Vagina (tissue), 2 donors: ENCODE measurements at regions not wholly inside any gene's neighbourhood (a gene's known extent, or its start where the extent isn't known, plus 50 kb on each side); places are given as distances from the start of the nearest gene placed in this dataset.
"Not testable (repeated sequence)": the region's sequence is repeated elsewhere in the genome, so short reads cannot be mapped to it uniquely, and the experiment has no call there.

ENCODE experiments used
- DNase-seq, 2 donors: peaks; one replicate each; pipeline ENCODE4 v3.0.0-alpha.2; 2017; ENCODE audit errors: extremely low spot score in 2 of 2
- H3K27ac ChIP-seq: fragments of 200-600 bp; sonication (generic); one replicate; pipeline ENCODE4 v1.5.1; 2019
- H3K27me3 ChIP-seq: fragments of 200-600 bp; sonication (generic); one replicate; pipeline ENCODE4 v1.5.1; 2019
- H3K36me3 ChIP-seq, 2 donors: fragments of 200-600 bp; sonication (generic); one replicate each; pipeline ENCODE4 v1.5.1; 2017 to 2019
- H3K4me1 ChIP-seq: fragments of 200-600 bp; sonication (generic); one replicate; pipeline ENCODE4 v1.5.1; 2019
- H3K4me3 ChIP-seq, 2 donors: fragments of 200-600 bp; sonication (generic); 1 replicate in 1 of 2; 2 replicates in 1 of 2; pipeline ENCODE4 v1.5.1; 2016 to 2019
- H3K9me3 ChIP-seq: fragments of 200-600 bp; sonication (generic); one replicate; pipeline ENCODE4 v1.5.1; 2019
- CTCF ChIP-seq, 3 experiments: fragments of 450-650 bp in 2 of 3; fragments of 200-600 bp in 1 of 3; sonication (generic) in 1 of 3; IDR thresholded peaks; one replicate each; pipeline ENCODE4 v1.5.1; 2017 to 2019; ENCODE audit warnings: antibody characterized with exemption in 3 of 3, mild to moderate bottlenecking in 2 of 3, moderate library complexity in 2 of 3
- POLR2AphosphoS5 ChIP-seq, 2 donors: sonication (generic); formaldehyde crosslinking; IDR thresholded peaks; one replicate each; pipeline ENCODE4 v1.9.0; 2017; ENCODE audit warnings: antibody characterized with exemption in 2 of 2, mild to moderate bottlenecking in 2 of 2, low read depth in 1 of 2; ENCODE audit not compliant: insufficient read depth in 1 of 2
- intact Hi-C: fragments of 100-400 bp; cut with DNase I; formaldehyde crosslinking; loops from one replicate; pipeline ENCODE4 v1.15.1; 2023

- H3K4me1 ChIP-seq, H3K27ac ChIP-seq, H3K27me3 ChIP-seq, intact Hi-C loops, H3K9me3 ChIP-seq, H3K36me3 ChIP-seq: not testable (repeated sequence)
- TF ChIP-seq POLR2AphosphoS5 (IDR thresholded peaks at IDR 0.05; ENCODE audit: insufficient read depth in 1 of 2, low read depth in 1 of 2), result peak in 1 of 2 donors; percentile 36
- DNase-seq, result peak in 1 of 2 donors; percentile 71
- peak overlapping the region; percentile 34 to 43 for H3K4me3 ChIP-seq
Observed at GRCh38 chr1:143905214-143906179, 66.3 kb downstream of the FAM72C start.

GRCh38 chr1:143904622-143904979, 67.2 kb downstream of the FAM72C start:
- peak overlapping the region; percentile 39 to 51 for H3K4me3 ChIP-seq
- H3K27me3 ChIP-seq, H3K9me3 ChIP-seq, DNase-seq, H3K27ac ChIP-seq, H3K4me1 ChIP-seq, intact Hi-C loops, H3K36me3 ChIP-seq: not testable (repeated sequence)

GRCh38 chr1:143903899-143904621, 67.7 kb downstream of the FAM72C start:
- H3K4me1 ChIP-seq, intact Hi-C loops, H3K27me3 ChIP-seq, DNase-seq, H3K27ac ChIP-seq, H3K36me3 ChIP-seq, H3K9me3 ChIP-seq: not testable (repeated sequence)
- peak in 1 of 2 donors; percentile 41 for TF ChIP-seq POLR2AphosphoS5 (IDR thresholded peaks at IDR 0.05; ENCODE audit: insufficient read depth in 1 of 2, low read depth in 1 of 2)
- peak overlapping the region; percentile 39 to 51 for H3K4me3 ChIP-seq

GRCh38 chr1:143896377-143896776, 75.4 kb downstream of the FAM72C start:
- DNase-seq, H3K4me3 ChIP-seq, H3K9me3 ChIP-seq, H3K4me1 ChIP-seq, H3K27ac ChIP-seq, H3K36me3 ChIP-seq, intact Hi-C loops, H3K27me3 ChIP-seq: not testable (repeated sequence)

DNA sequence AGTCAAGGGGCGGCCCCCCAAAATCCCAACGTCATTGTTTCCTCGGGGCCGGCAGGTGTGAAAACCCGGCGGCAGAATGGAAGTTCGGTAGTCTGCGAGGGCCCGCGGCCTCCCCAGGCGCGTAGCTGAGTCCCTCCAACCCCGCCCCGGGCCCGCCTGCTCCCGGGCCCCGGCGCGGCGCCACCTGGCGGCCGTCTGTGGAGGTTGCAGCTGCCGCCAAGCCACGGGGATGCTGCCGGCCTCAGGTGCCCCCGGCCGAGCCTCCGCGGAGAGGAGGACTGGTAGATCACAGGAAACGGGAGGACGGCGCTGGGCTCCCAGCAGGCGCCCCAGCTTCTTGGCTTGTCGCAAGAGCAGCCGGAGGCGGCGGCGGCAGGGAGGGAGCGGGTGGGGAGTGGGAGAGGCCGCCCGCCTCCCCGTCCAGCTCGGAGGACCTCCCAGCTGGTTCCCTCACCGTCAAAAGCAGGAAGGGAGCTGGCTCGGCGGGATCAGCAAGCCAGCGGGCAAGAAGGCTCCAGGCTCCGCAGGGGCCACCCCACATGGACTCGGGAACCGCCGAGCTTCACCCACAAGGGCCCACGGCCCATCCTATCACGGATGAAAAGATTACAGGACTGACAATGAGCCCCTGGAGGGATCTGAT, 86.7 kb downstream of the FAM72C start:
- TF ChIP-seq CTCF (IDR thresholded peaks at IDR 0.05), result peak in 2 of 3 experiments; percentile 35 to 60
- DNase-seq, H3K36me3 ChIP-seq, intact Hi-C loops, H3K27ac ChIP-seq, H3K9me3 ChIP-seq, H3K27me3 ChIP-seq, H3K4me1 ChIP-seq: not testable (repeated sequence)
- H3K4me3 ChIP-seq, result peak overlapping the region; percentile 35

- H3K4me3 ChIP-seq, result peak overlapping the region; percentile 35
- H3K9me3 ChIP-seq, H3K27me3 ChIP-seq, H3K27ac ChIP-seq, DNase-seq, H3K4me1 ChIP-seq, H3K36me3 ChIP-seq, intact Hi-C loops: not testable (repeated sequence)
- peak in 1 of 3 experiments; percentile 25 for TF ChIP-seq CTCF (IDR thresholded peaks at IDR 0.05)
Observed at GRCh38 chr1:143884532-143884931, 87.3 kb downstream of the FAM72C start.

DNA sequence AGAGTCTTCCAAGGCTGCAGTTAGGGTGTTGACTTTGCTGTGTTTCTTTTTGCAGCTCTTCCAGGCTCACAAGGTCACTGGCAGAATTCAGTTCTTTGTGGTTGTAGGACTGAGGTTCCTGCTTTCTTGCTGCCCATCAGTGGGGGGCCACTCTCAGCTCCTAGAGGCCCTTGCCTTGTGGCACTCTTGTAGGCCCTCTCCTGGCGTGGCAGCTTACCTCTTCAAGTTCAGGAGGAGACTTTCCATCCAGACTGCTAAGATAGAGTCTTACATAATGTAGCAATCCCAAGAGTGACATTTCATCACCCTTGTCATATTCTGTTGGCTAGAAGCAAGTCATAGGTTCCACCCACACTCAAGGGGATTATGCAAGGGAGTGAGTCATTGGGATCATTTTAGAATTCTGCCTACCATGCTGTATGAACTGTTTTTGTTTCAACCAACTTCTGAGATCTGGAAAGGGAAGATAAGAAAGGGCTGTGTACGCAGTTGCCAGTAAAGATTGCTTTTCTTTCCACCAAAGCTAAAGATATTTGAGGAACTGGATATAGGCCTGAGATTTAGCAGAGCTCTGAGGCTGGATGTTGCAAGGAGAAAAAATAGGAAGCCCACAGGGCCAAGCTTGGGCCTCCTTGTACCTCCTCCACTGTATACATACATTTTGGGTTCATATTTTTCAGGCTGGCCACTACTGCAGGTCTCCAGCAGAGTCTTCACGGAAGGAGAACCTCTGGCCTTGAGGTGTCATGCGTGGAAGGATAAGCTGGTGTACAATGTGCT, 91.8 kb downstream of the FAM72C start:
- DNase-seq, H3K27me3 ChIP-seq, intact Hi-C loops: not testable (repeated sequence)

DNA sequence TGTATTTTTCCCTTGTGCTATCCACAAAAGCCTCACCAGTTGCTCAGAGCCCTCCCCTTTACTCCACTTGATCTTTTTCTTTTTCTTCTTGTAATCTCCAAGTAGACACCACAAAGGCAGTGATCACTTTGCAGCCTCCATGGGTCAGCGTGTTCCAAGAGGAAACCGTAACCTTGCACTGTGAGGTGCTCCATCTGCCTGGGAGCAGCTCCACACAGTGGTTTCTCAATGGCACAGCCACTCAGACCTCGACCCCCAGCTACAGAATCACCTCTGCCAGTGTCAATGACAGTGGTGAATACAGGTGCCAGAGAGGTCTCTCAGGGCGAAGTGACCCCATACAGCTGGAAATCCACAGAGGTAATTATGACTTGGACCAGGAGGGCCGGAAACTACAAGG, 95.8 kb downstream of the FAM72C start:
- H3K36me3 ChIP-seq, H3K4me3 ChIP-seq, H3K27ac ChIP-seq, DNase-seq, H3K4me1 ChIP-seq, H3K9me3 ChIP-seq, intact Hi-C loops, H3K27me3 ChIP-seq: not testable (repeated sequence)

More for the DNA sequence above, 91.8 kb downstream of the FAM72C start:
- not testable (repeated sequence) for H3K4me3 ChIP-seq, H3K27ac ChIP-seq, H3K4me1 ChIP-seq, H3K9me3 ChIP-seq, H3K36me3 ChIP-seq

DNA sequence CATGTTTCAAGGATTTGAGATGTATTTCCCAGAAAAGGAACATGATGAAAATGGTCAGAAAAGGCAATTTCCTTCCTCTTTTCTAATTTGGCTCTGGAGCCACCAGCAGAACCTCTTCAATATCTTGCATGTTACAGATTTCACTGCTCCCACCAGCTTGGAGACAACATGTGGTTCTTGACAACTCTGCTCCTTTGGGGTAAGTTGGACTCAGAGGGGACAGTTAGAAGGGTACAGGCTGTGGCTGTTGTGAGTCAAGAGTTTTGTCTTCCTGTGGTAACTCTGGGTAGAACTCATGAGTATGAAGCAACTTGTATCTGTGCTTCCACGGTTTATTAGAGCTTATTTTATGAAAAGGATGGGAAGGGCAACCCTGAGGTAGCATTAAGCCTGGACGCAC, 97.2 kb downstream of the FAM72C start:
- H3K27ac ChIP-seq, H3K9me3 ChIP-seq, H3K36me3 ChIP-seq, H3K4me1 ChIP-seq, DNase-seq, H3K4me3 ChIP-seq, H3K27me3 ChIP-seq, intact Hi-C loops: not testable (repeated sequence)

DNA sequence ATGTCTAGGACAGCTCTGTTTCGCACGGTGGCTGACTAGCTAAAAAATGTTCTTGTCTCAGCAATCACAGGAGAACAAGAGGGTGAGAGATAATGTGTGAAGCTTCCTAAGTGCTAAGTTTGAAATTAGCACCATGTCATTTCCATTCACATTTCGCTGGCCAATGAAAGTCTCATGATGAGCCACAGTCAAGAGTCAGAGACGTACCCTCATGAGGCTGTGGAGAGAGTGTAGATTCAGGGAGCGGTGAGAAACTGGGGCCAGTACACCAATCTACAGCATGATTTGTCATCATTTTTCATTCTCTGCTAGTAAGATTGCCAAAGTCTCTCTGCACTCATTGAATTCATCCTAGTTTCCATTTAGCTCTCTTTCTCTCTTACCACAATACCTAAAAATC, 98.1 kb downstream of the FAM72C start:
- DNase-seq, H3K4me3 ChIP-seq, H3K9me3 ChIP-seq, H3K27ac ChIP-seq, intact Hi-C loops, H3K36me3 ChIP-seq, H3K27me3 ChIP-seq, H3K4me1 ChIP-seq: not testable (repeated sequence)
